ENCODE measurements at regions not wholly inside any gene's neighbourhood (a gene's known extent, or its start where the extent isn't known, plus 50 kb on each side); places are given as distances from the start of the nearest gene placed in this dataset.

DNA sequence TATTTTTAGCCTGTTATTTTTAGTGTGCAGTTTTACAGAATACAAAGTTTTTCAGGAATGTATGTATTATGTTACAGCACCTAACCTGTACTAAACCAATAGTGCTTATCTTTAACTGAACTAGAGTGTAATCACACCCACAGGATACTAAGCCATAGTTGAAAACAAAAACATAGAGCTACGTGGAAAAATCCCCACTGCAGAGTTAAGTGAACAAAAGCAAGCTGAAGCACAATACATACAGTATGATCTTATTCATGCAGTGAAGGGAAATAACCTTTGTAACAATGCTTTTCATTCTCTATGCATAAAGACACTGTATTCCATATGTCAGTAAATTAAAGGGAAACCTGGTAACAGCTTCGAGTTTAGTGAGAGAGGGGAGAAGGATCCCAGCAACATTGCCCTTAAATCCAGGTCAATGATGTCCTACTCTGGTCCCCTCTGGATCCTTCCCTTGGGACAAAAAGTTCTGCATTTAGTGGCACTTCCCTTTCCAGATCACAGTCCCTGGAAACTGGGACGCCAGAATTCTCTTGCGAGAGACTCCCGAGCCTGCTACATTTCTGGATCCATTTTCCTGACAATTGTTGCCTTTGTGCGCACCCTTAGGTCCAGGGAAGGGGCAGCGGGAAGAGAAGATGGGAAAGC, 121.3 kb upstream of the CCND2 start:
- TF ChIP-seq TAF1 (IDR thresholded peaks at IDR 0.05; ENCODE audit: low read depth) (no peak), CEBPB (IDR thresholded peaks at IDR 0.05) (no peak), EP300 (IDR thresholded peaks at IDR 0.05; ENCODE audit: borderline replicate concordance) (no peak), RAD21 (IDR thresholded peaks at IDR 0.05; ENCODE audit: low read depth) (no peak), FOXM1 (IDR thresholded peaks at IDR 0.05; ENCODE audit: borderline replicate concordance, low read depth) (no peak), ZBTB7A (IDR thresholded peaks at IDR 0.05; ENCODE audit: low read depth) (no peak), YY1 (IDR thresholded peaks at IDR 0.05; ENCODE audit: low read depth) (no peak), CREB1 (IDR thresholded peaks at IDR 0.05; ENCODE audit: low read depth) (no peak), TCF12 (IDR thresholded peaks at IDR 0.05; ENCODE audit: low read depth) (no peak), TEAD4 (IDR thresholded peaks at IDR 0.05) (no peak)
- TF ChIP-seq, protein P1, sequence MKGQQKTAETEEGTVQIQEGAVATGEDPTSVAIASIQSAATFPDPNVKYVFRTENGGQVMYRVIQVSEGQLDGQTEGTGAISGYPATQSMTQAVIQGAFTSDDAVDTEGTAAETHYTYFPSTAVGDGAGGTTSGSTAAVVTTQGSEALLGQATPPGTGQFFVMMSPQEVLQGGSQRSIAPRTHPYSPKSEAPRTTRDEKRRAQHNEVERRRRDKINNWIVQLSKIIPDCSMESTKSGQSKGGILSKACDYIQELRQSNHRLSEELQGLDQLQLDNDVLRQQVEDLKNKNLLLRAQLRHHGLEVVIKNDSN (IDR thresholded peaks at IDR 0.05), result no peak
- TF ChIP-seq, protein P2, sequence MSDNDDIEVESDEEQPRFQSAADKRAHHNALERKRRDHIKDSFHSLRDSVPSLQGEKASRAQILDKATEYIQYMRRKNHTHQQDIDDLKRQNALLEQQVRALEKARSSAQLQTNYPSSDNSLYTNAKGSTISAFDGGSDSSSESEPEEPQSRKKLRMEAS (IDR thresholded peaks at IDR 0.05), result no peak
- TF ChIP-seq, protein P3, sequence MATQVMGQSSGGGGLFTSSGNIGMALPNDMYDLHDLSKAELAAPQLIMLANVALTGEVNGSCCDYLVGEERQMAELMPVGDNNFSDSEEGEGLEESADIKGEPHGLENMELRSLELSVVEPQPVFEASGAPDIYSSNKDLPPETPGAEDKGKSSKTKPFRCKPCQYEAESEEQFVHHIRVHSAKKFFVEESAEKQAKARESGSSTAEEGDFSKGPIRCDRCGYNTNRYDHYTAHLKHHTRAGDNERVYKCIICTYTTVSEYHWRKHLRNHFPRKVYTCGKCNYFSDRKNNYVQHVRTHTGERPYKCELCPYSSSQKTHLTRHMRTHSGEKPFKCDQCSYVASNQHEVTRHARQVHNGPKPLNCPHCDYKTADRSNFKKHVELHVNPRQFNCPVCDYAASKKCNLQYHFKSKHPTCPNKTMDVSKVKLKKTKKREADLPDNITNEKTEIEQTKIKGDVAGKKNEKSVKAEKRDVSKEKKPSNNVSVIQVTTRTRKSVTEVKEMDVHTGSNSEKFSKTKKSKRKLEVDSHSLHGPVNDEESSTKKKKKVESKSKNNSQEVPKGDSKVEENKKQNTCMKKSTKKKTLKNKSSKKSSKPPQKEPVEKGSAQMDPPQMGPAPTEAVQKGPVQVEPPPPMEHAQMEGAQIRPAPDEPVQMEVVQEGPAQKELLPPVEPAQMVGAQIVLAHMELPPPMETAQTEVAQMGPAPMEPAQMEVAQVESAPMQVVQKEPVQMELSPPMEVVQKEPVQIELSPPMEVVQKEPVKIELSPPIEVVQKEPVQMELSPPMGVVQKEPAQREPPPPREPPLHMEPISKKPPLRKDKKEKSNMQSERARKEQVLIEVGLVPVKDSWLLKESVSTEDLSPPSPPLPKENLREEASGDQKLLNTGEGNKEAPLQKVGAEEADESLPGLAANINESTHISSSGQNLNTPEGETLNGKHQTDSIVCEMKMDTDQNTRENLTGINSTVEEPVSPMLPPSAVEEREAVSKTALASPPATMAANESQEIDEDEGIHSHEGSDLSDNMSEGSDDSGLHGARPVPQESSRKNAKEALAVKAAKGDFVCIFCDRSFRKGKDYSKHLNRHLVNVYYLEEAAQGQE (IDR thresholded peaks at IDR 0.05; ENCODE audit: low read depth), result no peak
